ENCODE measurements at regions not wholly inside any gene's neighbourhood (a gene's known extent, or its start where the extent isn't known, plus 50 kb on each side); places are given as distances from the start of the nearest gene placed in this dataset.

DNA sequence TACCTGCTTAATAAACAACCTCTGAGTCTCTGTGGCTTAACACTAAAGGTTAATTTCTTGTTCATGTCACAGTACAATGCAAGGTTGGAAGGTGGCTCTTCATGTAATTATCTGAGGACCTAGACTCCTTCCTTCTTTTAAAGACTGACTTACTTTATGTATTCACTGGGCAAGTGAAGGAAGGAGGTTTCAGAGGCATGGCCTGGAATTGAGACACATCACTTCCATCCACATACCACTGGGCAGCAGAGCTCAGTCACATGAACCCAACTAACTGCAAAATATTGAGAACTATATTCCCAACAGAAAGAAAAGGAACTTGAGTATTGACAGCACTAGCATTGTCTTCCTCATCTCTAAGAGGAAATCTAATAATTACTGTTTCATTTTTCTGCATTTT is 57.5 kb upstream of the FN1 start:
- Mint-ChIP-seq H3K36me3 (ENCODE audit: low read depth) (no peaks in the 10 kb centered on the region), H3K4me1 (no peaks in the 10 kb centered on the region)
- CTCF ChIA-PET: no interaction called here

DNA sequence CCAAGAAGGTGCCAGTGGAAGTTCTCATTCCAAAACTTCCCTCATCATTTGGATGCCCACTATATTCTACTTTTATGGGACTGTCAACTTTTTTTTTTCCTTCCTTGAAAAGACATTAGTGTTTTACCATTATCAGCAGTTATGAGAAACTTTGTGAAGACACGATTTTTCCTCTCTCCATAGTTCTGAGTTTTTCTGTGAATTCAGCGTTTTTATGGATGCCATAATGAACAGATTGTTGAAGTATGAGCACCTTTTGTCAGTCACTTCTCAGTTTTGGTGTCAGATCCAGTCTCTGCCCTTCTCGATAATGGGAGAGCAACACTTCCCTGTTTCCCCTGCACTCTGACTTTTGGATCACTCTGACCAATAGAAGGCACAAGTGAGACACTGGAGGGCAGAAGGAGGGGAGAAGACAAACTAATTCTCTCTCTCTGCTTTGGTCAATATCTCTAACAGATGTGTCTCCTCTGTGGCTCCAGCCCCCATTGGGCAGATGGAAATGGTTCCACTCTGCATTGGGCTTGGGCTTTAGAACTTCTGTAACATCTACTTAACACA is 53.5 kb upstream of the FN1 start:
- H3K4me1 Mint-ChIP-seq: no peaks in the 10 kb centered on the region
- POLR2A ChIA-PET: no interaction called here

More for the DNA sequence above, 57.5 kb upstream of the FN1 start:
- POLR2A ChIA-PET: no interaction called here
- Mint-ChIP-seq H3K9me3 (no peaks in the 10 kb centered on the region), H3K27me3 (peaks cover 4% of the 10 kb centered on the region), H3K4me3 (no peak overlapping the region), H3K27ac (no peak overlapping the region)
- DNase-seq: no peak

DNA sequence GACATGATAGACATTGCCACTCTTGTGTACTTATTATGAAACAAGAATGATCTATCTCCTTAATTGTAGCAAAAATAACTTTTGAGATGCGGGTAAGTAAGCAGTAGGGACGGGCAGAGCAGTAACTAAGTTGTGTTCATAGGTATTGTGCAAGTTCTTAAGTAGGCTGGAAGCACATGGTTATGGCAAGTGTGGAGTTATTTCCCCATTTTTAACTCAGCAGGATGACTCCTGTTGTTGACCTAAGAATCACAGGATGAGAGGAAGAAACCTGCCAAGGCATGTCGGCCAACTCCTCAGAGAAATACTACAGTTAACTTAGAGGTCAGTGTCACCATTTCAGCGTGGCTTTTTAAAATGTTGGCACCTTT is 51.1 kb upstream of the FN1 start:
- ChIA-PET POLR2A (no interaction called here), CTCF (no interaction called here)
- H3K27ac Mint-ChIP-seq: no peak overlapping the region
- no peaks in the 10 kb centered on the region for H3K9me3 Mint-ChIP-seq
- no peak for DNase-seq
- no peak overlapping the region for H3K4me3 Mint-ChIP-seq
- H3K4me1 Mint-ChIP-seq: no peaks in the 10 kb centered on the region
- no peaks in the 10 kb centered on the region for H3K36me3 Mint-ChIP-seq (ENCODE audit: low read depth)
- peaks cover 12% of the 10 kb centered on the region for H3K27me3 Mint-ChIP-seq

More for the DNA sequence above, 53.5 kb upstream of the FN1 start:
- Mint-ChIP-seq H3K27ac (no peak overlapping the region), H3K36me3 (ENCODE audit: low read depth) (no peaks in the 10 kb centered on the region), H3K4me3 (no peak overlapping the region), H3K27me3 (peaks cover 9% of the 10 kb centered on the region), H3K9me3 (no peaks in the 10 kb centered on the region)
- no peak for DNase-seq
- CTCF ChIA-PET: no interaction called here

DNA sequence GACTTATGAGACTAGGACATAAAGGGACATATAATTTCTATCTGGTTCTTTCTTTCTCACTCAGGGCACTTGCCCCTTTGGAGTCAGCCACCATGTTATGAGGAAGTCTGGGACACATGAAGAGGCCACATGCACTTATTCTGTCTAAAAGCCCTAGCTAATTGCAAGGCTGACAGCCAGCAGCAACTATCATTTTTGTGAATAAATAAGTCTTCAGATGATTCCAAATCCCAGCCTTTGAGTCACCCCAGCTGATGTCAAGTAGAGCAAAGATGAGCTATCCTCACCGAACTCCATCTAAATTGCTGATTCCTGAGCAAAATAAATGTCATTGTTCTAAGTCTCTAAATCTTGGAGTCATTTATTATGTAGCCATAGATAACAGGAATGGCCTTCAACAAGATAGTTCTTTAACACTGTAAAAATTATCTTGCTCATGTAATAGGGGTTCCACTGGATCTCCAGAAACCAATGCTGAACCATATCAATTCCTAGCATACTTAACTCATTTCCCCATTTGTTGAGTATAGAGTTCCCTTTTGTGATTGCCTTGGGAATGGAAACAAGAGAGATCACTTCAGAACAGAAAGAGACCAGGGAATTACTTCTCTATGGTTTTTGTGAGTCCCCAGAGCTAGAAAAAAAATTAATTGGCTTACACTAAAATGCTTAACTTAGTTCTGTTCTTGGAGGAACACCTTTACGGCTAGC is 50.6 kb upstream of the FN1 start:
- ChIA-PET POLR2A (no interaction called here), CTCF (no interaction called here)
- DNase-seq: no peak
- H3K36me3 Mint-ChIP-seq (ENCODE audit: low read depth): no peaks in the 10 kb centered on the region
- H3K4me3 Mint-ChIP-seq: no peak overlapping the region
- H3K27me3 Mint-ChIP-seq: peaks cover 12% of the 10 kb centered on the region
- H3K4me1 Mint-ChIP-seq: no peaks in the 10 kb centered on the region
- H3K27ac Mint-ChIP-seq: no peak overlapping the region
- no peaks in the 10 kb centered on the region for H3K9me3 Mint-ChIP-seq

Data from activated CD4-positive, alpha-beta T cell treated with anti-CD3 and anti-CD28 coated beads, Interleukin-2, amount 10 ng/mL, durations not matched to agents 7 days and 5 days (primary cell).